ENCODE measurements at regions not wholly inside any gene's neighbourhood (a gene's known extent, or its start where the extent isn't known, plus 50 kb on each side); places are given as distances from the start of the nearest gene placed in this dataset.

GRCh38 chr12:58104351-58104755, 163.0 kb downstream of the ATP23 start:
- Histone ChIP-seq H2AK9ac (replicated peaks; ENCODE audit: low read depth, low read length, poor library complexity) (no peak overlapping the region), H2BK5ac (ENCODE audit: low read depth, low read length, poor library complexity, severe bottlenecking) (no peak overlapping the region), H3K4me3 (ENCODE audit: insufficient read depth, low read depth, low read length) (no peak overlapping the region), H2AK5ac (ENCODE audit: low read depth, low read length) (no peak overlapping the region), H3K4me2 (ENCODE audit: low read depth, low read length) (no peak overlapping the region), H3K9me1 (ENCODE audit: insufficient read depth, low read length) (no peaks in the 10 kb centered on the region), H3K79me1 (ENCODE audit: low read depth in 1 of 2, low read length in 2 of 2) (no peaks in the 10 kb centered on the region), H3K4me1 (ENCODE audit: control insufficient read depth, insufficient read depth, low read length) (no peaks in the 10 kb centered on the region), H4K5ac (ENCODE audit: low read depth, low read length) (no peak overlapping the region), H3K4ac (ENCODE audit: low read depth, low read length) (no peak overlapping the region), H4K91ac (ENCODE audit: insufficient read depth, low read depth, low read length) (no peak overlapping the region), H4K20me1 (ENCODE audit: insufficient read depth, low read length) (no peaks in the 10 kb centered on the region), H3K36me3 (ENCODE audit: control insufficient read depth, insufficient read depth, low read length) (no peaks in the 10 kb centered on the region), H3K56ac (ENCODE audit: extremely low read depth, insufficient read depth, low read length) (no peak overlapping the region), H3K23ac (ENCODE audit: low read depth, low read length) (no peak overlapping the region), H2BK20ac (ENCODE audit: low read depth, low read length) (no peak overlapping the region), H2BK15ac (ENCODE audit: low read depth, low read length) (no peak overlapping the region), H3K14ac (replicated peaks; ENCODE audit: low read depth, low read length) (no peak overlapping the region), H2AFZ (replicated peaks; ENCODE audit: low read length, poor library complexity) (no peak overlapping the region), H3K27ac (ENCODE audit: insufficient read depth, low read length) (no peak overlapping the region), H3K9ac (ENCODE audit: low read depth, low read length) (no peak overlapping the region), H2BK120ac (ENCODE audit: low read depth, low read length) (no peak overlapping the region), H3K18ac (ENCODE audit: low read depth, low read length) (no peak overlapping the region), H3K9me3 (ENCODE audit: control insufficient read depth, insufficient read depth, low read length) (no peaks in the 10 kb centered on the region), H3K27me3 (ENCODE audit: control insufficient read depth, insufficient read depth, low read length) (no peaks in the 10 kb centered on the region), H4K8ac (ENCODE audit: low read depth in 2 of 2, low read length in 2 of 2) (no peak overlapping the region)
- in situ Hi-C loops (cut with MboI; ENCODE audit: low sequenced_read_pairs) (no loop called here), intact Hi-C loops (cut with micrococcal nuclease) (no loop called here), dilution Hi-C loops (cut with HindIII; ENCODE audit: low sequenced_read_pairs, unreplicated experiment) (no loop called here)
- no TSS peak for BruUV-seq (replicated peaks)
- POLR2A ChIA-PET (ENCODE audit: unreplicated experiment) = no interaction called here
- DNase-seq (no peak), ATAC-seq (ENCODE audit: low read depth) (no peak)
- TF ChIP-seq RFX5 (IDR thresholded peaks at IDR 0.05; ENCODE audit: low read depth, low read length) (no peak), FOS (IDR thresholded peaks at IDR 0.05; ENCODE audit: low read depth, low read length) (no peak), CTCF (conservative IDR thresholded peaks at IDR 0.05; ENCODE audit: low read depth, low read length) (no peak), CHD1 (IDR thresholded peaks at IDR 0.05; ENCODE audit: low read depth, low read length) (no peak), SMC3 (IDR thresholded peaks at IDR 0.05; ENCODE audit: low read depth, low read length) (no peak), BHLHE40 (IDR thresholded peaks at IDR 0.05; ENCODE audit: low read depth, low read length) (no peak), ELK1 (IDR thresholded peaks at IDR 0.05; ENCODE audit: borderline replicate concordance, low read depth, low read length) (no peak)
- 44% methylated on average over 2 of the region's 4 CpGs; no CpG with 5 or more reads in 1 of the 2 experiments for WGBS, 2 experiments (ENCODE audit: extremely low coverage in 2 of 2, insufficient read length in 1 of 2)
- CTCF ChIA-PET = no interaction called here
